PC-3 (cell line): ENCODE measurements at regions not wholly inside any gene's neighbourhood (a gene's known extent, or its start where the extent isn't known, plus 50 kb on each side); places are given as distances from the start of the nearest gene placed in this dataset.

Source experiments
- ATAC-seq: fragments of 200-7000 bp; cut with Tn5 transposase; 2 replicates; pipeline ENCODE4 v1.9.1; 2020; ENCODE audit warnings: mild to moderate bottlenecking, moderate library complexity
- BruUV-seq: library from RNA; stranded (reverse); fragments of 400-500 nt; replicated peaks from 2 replicates; lab custom pipeline; 2021; lab: Mats Ljungman, UMichigan
- CTCF ChIA-PET: fragments of 300-600 bp; sonication (Branson Sonifier 250); formaldehyde crosslinking; loops from one replicate; lab custom pipeline; 2022; ENCODE audit warnings: antibody characterized with exemption; lab: Charles Lee
- POLR2A ChIA-PET: fragments of 300-600 bp; sonication (Branson Sonifier 250); formaldehyde crosslinking; loops from one replicate; lab custom pipeline; 2022; ENCODE audit warnings: antibody characterized with exemption; ENCODE audit not compliant: unreplicated experiment; lab: Charles Lee
- DNase-seq: peaks from one replicate; pipeline ENCODE4 v3.0.0-alpha.2; 2015
- H2AFZ ChIP-seq: fragments of 300-600 bp; sonication (generic); 2 replicates; pipeline ENCODE4 v1.6.0; 2016; ENCODE audit warnings: antibody characterized with exemption, low read length
- H3F3A ChIP-seq: fragments of 300-600 bp; sonication (generic); one replicate; pipeline ENCODE4 v1.6.0; 2017; ENCODE audit warnings: antibody characterized with exemption, low read length, control low read depth, mild to moderate bottlenecking; ENCODE audit not compliant: unreplicated experiment
- H3K27ac ChIP-seq: fragments of 300-600 bp; sonication (generic); 2 replicates; pipeline ENCODE4 v1.5.1; 2016; ENCODE audit warnings: mild to moderate bottlenecking, low read length
- H3K27me3 ChIP-seq: fragments of 300-600 bp; sonication (generic); 2 replicates; pipeline ENCODE4 v1.6.1; 2016; ENCODE audit warnings: low read length, mixed read lengths
- H3K36me3 ChIP-seq: fragments of 300-600 bp; sonication (generic); 2 replicates; pipeline ENCODE4 v1.6.1; 2016; ENCODE audit warnings: low read depth, mixed run types, low read length, mixed read lengths
- H3K4me1 ChIP-seq: fragments of 300-600 bp; sonication (generic); 2 replicates; pipeline ENCODE4 v1.5.1; 2016; ENCODE audit warnings: low read length; ENCODE audit not compliant: insufficient read depth
- H3K4me2 ChIP-seq: fragments of 300-600 bp; sonication (generic); 2 replicates; pipeline ENCODE4 v1.6.0; 2016; ENCODE audit warnings: low read length
- H3K4me3 ChIP-seq: fragments of 300-600 bp; sonication (generic); 2 replicates; pipeline ENCODE4 v1.5.1; 2016; ENCODE audit warnings: mild to moderate bottlenecking, low read length, mixed read lengths
- H3K79me2 ChIP-seq: fragments of 300-600 bp; sonication (generic); 2 replicates; pipeline ENCODE4 v1.6.1; 2017; ENCODE audit warnings: low read length, mixed read lengths
- H3K9ac ChIP-seq: fragments of 300-600 bp; sonication (generic); 2 replicates; pipeline ENCODE4 v1.6.0; 2016; ENCODE audit warnings: mild to moderate bottlenecking, low read length
- H3K9me2 ChIP-seq: fragments of 300-600 bp; sonication (generic); replicated peaks from 2 replicates; pipeline ENCODE4 v1.6.1; 2016; ENCODE audit warnings: mixed run types, low read length, mixed read lengths
- H3K9me3 ChIP-seq: fragments of 300-600 bp; sonication (generic); 2 replicates; pipeline ENCODE4 v1.6.1; 2016; ENCODE audit warnings: low read length, mixed read lengths
- H4K20me1 ChIP-seq: fragments of 300-600 bp; sonication (generic); 2 replicates; pipeline ENCODE4 v1.6.1; 2016; ENCODE audit warnings: low read length, mixed read lengths
- CTCF ChIP-seq: fragments of 300-600 bp; sonication (generic); conservative IDR thresholded peaks from 2 replicates; pipeline ENCODE4 v1.5.1; 2017; ENCODE audit warnings: antibody characterized with exemption, low read depth, mild to moderate bottlenecking, low read length
- EZH2 ChIP-seq: fragments of 300-600 bp; sonication (generic); IDR thresholded peaks from one replicate; pipeline ENCODE4 v1.6.1; 2017; ENCODE audit warnings: antibody characterized with exemption, mild to moderate bottlenecking, low read length; ENCODE audit not compliant: unreplicated experiment
- EZH2phosphoT487 ChIP-seq: fragments of 300-600 bp; sonication (generic); IDR thresholded peaks from 2 replicates; pipeline ENCODE4 v1.6.1; 2018; ENCODE audit warnings: mild to moderate bottlenecking, antibody characterized with exemption, low read length, borderline replicate concordance
- intact Hi-C: fragments of 100-400 bp; cut with micrococcal nuclease; formaldehyde crosslinking; loops from 2 replicates; pipeline ENCODE4 v1.9.0; 2023

DNA sequence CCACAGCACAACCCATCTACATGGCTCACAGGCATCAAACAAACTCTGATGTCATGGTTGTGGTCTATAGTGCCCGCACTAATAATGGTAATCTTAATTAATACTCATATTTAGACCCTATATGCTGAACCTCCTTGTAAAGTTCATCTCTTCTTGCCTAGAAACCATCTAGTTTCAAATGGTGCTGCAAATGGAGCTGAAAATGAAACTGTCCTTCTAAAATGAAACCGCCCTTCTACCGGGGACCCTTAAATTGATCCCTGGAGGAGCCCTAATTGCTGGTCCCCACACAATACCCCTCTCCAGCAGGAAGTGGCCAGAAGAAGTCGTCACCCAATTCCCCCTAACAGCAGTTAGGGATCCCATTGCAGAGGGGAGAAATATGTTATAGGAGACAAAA is 612.6 kb downstream of the MRPL39 start:
- no peak overlapping the region for H3K27ac ChIP-seq
- H3F3A ChIP-seq, result no peaks in the 10 kb centered on the region
- ATAC-seq (no peak), DNase-seq (no peak)
- no peak overlapping the region for H3K4me3 ChIP-seq
- no peak overlapping the region for H3K9ac ChIP-seq
- H3K9me2 ChIP-seq, result no peaks in the 10 kb centered on the region
- ChIA-PET CTCF (no interaction called here), POLR2A (interaction anchor here (0.6 kb wide), 1 partner anchor 36 kb away, joined by 3 read pairs; no protein-coding TSS in a partner anchor)
- no peaks in the 10 kb centered on the region for H3K4me1 ChIP-seq
- BruUV-seq, result no TSS peak
- TF ChIP-seq EZH2phosphoT487, result no peak
- TF ChIP-seq CTCF, result no peak
- no peak for TF ChIP-seq EZH2
- no peaks in the 10 kb centered on the region for H3K9me3 ChIP-seq
- H4K20me1 ChIP-seq, result no peaks in the 10 kb centered on the region
- H3K27me3 ChIP-seq, result no peaks in the 10 kb centered on the region
- H2AFZ ChIP-seq, result no peak overlapping the region
- intact Hi-C loops, result no loop called here
- no peaks in the 10 kb centered on the region for H3K36me3 ChIP-seq
- no peaks in the 10 kb centered on the region for H3K79me2 ChIP-seq
- no peak overlapping the region for H3K4me2 ChIP-seq

- no peak overlapping the region for H2AFZ ChIP-seq
- no peak for TF ChIP-seq CTCF
- no peak for TF ChIP-seq EZH2phosphoT487
- TF ChIP-seq EZH2, result no peak
- no peak overlapping the region for H3K4me2 ChIP-seq
- H3K9me2 ChIP-seq, result no peaks in the 10 kb centered on the region
- H3F3A ChIP-seq, result no peaks in the 10 kb centered on the region
- POLR2A ChIA-PET, result interaction anchor here (0.5 kb wide), 1 partner anchor 445 kb away, joined by 4 read pairs; no protein-coding TSS in a partner anchor
- CTCF ChIA-PET, result no interaction called here
- H4K20me1 ChIP-seq, result no peaks in the 10 kb centered on the region
- 0 out of 2 replicates have a peak, but pooled peaks cover 3% of the 10 kb centered on the region for H3K9me3 ChIP-seq
- no peak overlapping the region for H3K4me3 ChIP-seq
- H3K9ac ChIP-seq, result no peak overlapping the region
- no peak for ATAC-seq
- no peaks in the 10 kb centered on the region for H3K36me3 ChIP-seq
- no peak for DNase-seq
- no peaks in the 10 kb centered on the region for H3K4me1 ChIP-seq
- no peak overlapping the region for H3K27ac ChIP-seq
- no TSS peak for BruUV-seq
- no peaks in the 10 kb centered on the region for H3K79me2 ChIP-seq
- intact Hi-C loops, result no loop called here
- H3K27me3 ChIP-seq, result no peaks in the 10 kb centered on the region
Measured at GRCh38 chr21:24989516-24989915, 617.8 kb downstream of the MRPL39 start.

- no peaks in the 10 kb centered on the region for H3F3A ChIP-seq
- H4K20me1 ChIP-seq, result no peaks in the 10 kb centered on the region
- BruUV-seq, result no TSS peak
- no peak for ATAC-seq
- no peak overlapping the region for H3K9ac ChIP-seq
- no peak for DNase-seq
- no peaks in the 10 kb centered on the region for H3K27me3 ChIP-seq
- H3K9me3 ChIP-seq, result 0 out of 2 replicates have a peak, but pooled peaks cover 3% of the 10 kb centered on the region
- no peaks in the 10 kb centered on the region for H3K4me1 ChIP-seq
- TF ChIP-seq EZH2phosphoT487 (no peak), EZH2 (no peak), CTCF (no peak)
- intact Hi-C loops, result no loop called here
- POLR2A ChIA-PET, result no interaction called here
- no peaks in the 10 kb centered on the region for H3K9me2 ChIP-seq
- H3K36me3 ChIP-seq, result no peaks in the 10 kb centered on the region
- H2AFZ ChIP-seq, result no peak overlapping the region
- no peaks in the 10 kb centered on the region for H3K79me2 ChIP-seq
- no peak overlapping the region for H3K27ac ChIP-seq
- CTCF ChIA-PET, result no interaction called here
- no peak overlapping the region for H3K4me3 ChIP-seq
- no peak overlapping the region for H3K4me2 ChIP-seq
Measured at GRCh38 chr21:24988941-24989340, 618.3 kb downstream of the MRPL39 start.
